Karpas-422 (cell line): ENCODE measurements at regions not wholly inside any gene's neighbourhood (a gene's known extent, or its start where the extent isn't known, plus 50 kb on each side); places are given as distances from the start of the nearest gene placed in this dataset.

Experiments used
- DNase-seq: peaks from one replicate; pipeline ENCODE4 v3.0.0-alpha.2; 2015
- H2AFZ ChIP-seq: fragments of 200-600 bp; sonication (generic); 2 replicates; pipeline ENCODE4 v1.6.1; 2014; ENCODE audit warnings: antibody characterized with exemption, low read length, mixed read lengths
- H3K27ac ChIP-seq: fragments of 200-600 bp; sonication (generic); 2 replicates; pipeline ENCODE4 v1.5.1; 2014; ENCODE audit warnings: mild to moderate bottlenecking, low read length, moderate library complexity
- H3K27me3 ChIP-seq: fragments of 200-600 bp; sonication (generic); 2 replicates; pipeline ENCODE4 v1.6.1; 2014; ENCODE audit warnings: low read length, mixed read lengths
- H3K36me3 ChIP-seq: fragments of 200-600 bp; sonication (generic); 2 replicates; pipeline ENCODE4 v1.6.1; 2014; ENCODE audit warnings: low read length, mixed read lengths; ENCODE audit not compliant: insufficient read depth
- H3K4me1 ChIP-seq: fragments of 200-600 bp; sonication (generic); 2 replicates; pipeline ENCODE4 v1.6.1; 2014; ENCODE audit warnings: mild to moderate bottlenecking, low read length, mixed read lengths
- H3K4me2 ChIP-seq: fragments of 200-600 bp; sonication (generic); 2 replicates; pipeline ENCODE4 v1.6.1; 2014; ENCODE audit warnings: low read length, low read depth, mild to moderate bottlenecking; ENCODE audit not compliant: poor library complexity, severe bottlenecking
- H3K4me3 ChIP-seq: fragments of 200-600 bp; sonication (generic); 2 replicates; pipeline ENCODE4 v1.5.1; 2014; ENCODE audit warnings: mild to moderate bottlenecking, antibody characterized with exemption, low read length, mixed read lengths
- H3K79me2 ChIP-seq: fragments of 200-600 bp; sonication (generic); 2 replicates; pipeline ENCODE4 v1.6.1; 2014; ENCODE audit warnings: mild to moderate bottlenecking, low read length, mixed read lengths
- H3K9ac ChIP-seq: fragments of 200-600 bp; sonication (generic); 2 replicates; pipeline ENCODE4 v1.6.0; 2014; ENCODE audit warnings: low read length
- H3K9me2 ChIP-seq: fragments of 200-600 bp; sonication (generic), shearing (Covaris generic); replicated peaks from 2 replicates; pipeline ENCODE4 v1.6.0; 2014; ENCODE audit warnings: mild to moderate bottlenecking, low read length, moderate library complexity; ENCODE audit not compliant: insufficient read depth
- H3K9me3 ChIP-seq: fragments of 300-700, 200-600 bp; sonication (generic); 2 replicates; pipeline ENCODE4 v1.6.1; 2014; ENCODE audit warnings: low read length, mixed read lengths
- H4K20me1 ChIP-seq: fragments of 200-600 bp; sonication (generic); 2 replicates; pipeline ENCODE4 v1.6.1; 2014; ENCODE audit warnings: mild to moderate bottlenecking, antibody characterized with exemption, low read length, low read depth; ENCODE audit not compliant: insufficient read depth

DNA sequence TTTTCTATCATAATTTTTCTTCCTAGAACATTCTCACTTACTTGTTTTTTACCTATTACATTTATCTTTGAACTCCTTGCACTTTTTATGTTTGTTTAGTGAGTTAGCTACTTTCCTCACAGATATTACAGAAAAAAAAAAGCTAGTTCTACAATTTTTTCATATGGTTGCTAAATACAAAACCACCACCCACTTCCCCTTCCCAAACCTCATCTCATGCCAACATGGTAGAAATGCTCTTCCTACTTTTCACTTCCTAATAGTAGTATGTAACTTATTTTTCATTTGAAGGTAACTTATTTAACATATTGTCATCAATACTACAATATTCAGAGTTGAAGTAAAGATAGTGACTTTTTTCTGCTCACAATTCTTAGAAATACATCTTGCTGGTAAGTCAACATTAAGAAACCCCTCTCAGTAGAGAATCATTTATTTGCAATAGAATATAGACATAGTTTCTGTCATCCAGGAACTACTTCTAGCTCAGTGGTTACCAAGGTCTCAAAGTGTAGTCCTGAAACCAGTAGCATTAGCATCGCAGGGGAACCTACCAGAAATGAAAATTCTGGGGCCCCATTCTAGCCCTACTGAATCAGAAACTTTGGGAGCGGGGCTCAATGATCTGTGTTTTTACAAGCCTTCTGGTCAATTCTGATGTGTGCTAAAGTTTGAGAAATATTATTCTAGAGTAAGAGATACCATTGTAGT lies 1124.6 kb downstream of the DTWD2 start:
- Histone ChIP-seq H3K9me2 (no peaks in the 10 kb centered on the region), H3K4me2 (no peak overlapping the region), H2AFZ (no peak overlapping the region), H3K9me3 (no peaks in the 10 kb centered on the region; the same call in 1 of the 2 replicates), H3K9ac (no peak overlapping the region), H3K27me3 (no peaks in the 10 kb centered on the region), H4K20me1 (no peaks in the 10 kb centered on the region), H3K79me2 (no peaks in the 10 kb centered on the region), H3K36me3 (no peaks in the 10 kb centered on the region), H3K27ac (no peak overlapping the region), H3K4me3 (no peak overlapping the region), H3K4me1 (no peaks in the 10 kb centered on the region)
- DNase-seq, result no peak

GRCh38 chr5:117860550-117860949 lies 1127.8 kb downstream of the DTWD2 start:
- H3K27ac ChIP-seq, result no peak overlapping the region
- H3K4me3 ChIP-seq, result no peak overlapping the region
- H3K4me2 ChIP-seq, result no peak overlapping the region
- H3K9me2 ChIP-seq, result no peaks in the 10 kb centered on the region
- no peak overlapping the region for H2AFZ ChIP-seq
- no peaks in the 10 kb centered on the region for H4K20me1 ChIP-seq
- no peak for DNase-seq
- H3K4me1 ChIP-seq, result no peaks in the 10 kb centered on the region
- no peak overlapping the region for H3K9ac ChIP-seq
- no peaks in the 10 kb centered on the region for H3K27me3 ChIP-seq
- H3K9me3 ChIP-seq, result no peaks in the 10 kb centered on the region; the same call in 1 of the 2 replicates
- H3K36me3 ChIP-seq, result no peaks in the 10 kb centered on the region
- H3K79me2 ChIP-seq, result no peaks in the 10 kb centered on the region

DNA sequence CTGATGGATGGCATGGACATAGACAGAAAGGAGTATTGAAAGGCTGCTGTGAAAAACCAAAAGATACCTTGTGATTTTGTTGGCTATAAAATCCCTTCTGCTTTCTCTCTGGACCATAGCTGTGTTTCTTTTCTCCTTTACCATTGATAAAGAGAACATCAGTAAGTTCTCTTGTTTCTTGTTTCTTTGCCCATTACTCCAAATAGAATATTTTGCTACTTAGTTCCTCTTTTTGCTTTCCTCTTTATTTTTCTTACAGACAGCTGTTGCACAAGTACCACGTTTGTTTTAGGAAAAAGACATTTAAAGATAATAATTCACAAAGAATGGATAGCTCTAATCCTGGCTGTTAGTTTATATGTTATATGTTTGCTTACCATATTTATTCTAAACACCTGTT lies 1129.2 kb downstream of the DTWD2 start:
- H2AFZ ChIP-seq, result no peak overlapping the region

GRCh38 chr5:117856713-117857112 lies 1131.6 kb downstream of the DTWD2 start:
- no peaks in the 10 kb centered on the region for H3K79me2 ChIP-seq
- no peak for DNase-seq
- no peak overlapping the region for H3K4me2 ChIP-seq
- no peaks in the 10 kb centered on the region for H3K4me1 ChIP-seq
- H2AFZ ChIP-seq, result no peak overlapping the region
- no peak overlapping the region for H3K9ac ChIP-seq
- H3K27ac ChIP-seq, result no peak overlapping the region
- H3K36me3 ChIP-seq, result no peaks in the 10 kb centered on the region
- no peaks in the 10 kb centered on the region for H3K27me3 ChIP-seq
- no peaks in the 10 kb centered on the region for H4K20me1 ChIP-seq
- no peaks in the 10 kb centered on the region; the same call in 1 of the 2 replicates for H3K9me3 ChIP-seq
- no peaks in the 10 kb centered on the region for H3K9me2 ChIP-seq
- H3K4me3 ChIP-seq, result no peak overlapping the region

More for the DNA sequence above, 1129.2 kb downstream of the DTWD2 start:
- no peaks in the 10 kb centered on the region; the same call in 1 of the 2 replicates for H3K9me3 ChIP-seq
- H3K4me2 ChIP-seq, result no peak overlapping the region
- no peaks in the 10 kb centered on the region for H4K20me1 ChIP-seq
- H3K9ac ChIP-seq, result no peak overlapping the region
- DNase-seq, result no peak
- H3K27me3 ChIP-seq, result no peaks in the 10 kb centered on the region
- H3K4me1 ChIP-seq, result no peaks in the 10 kb centered on the region
- H3K79me2 ChIP-seq, result no peaks in the 10 kb centered on the region
- H3K9me2 ChIP-seq, result no peaks in the 10 kb centered on the region
- no peak overlapping the region for H3K27ac ChIP-seq
- H3K36me3 ChIP-seq, result no peaks in the 10 kb centered on the region
- H3K4me3 ChIP-seq, result no peak overlapping the region

DNA sequence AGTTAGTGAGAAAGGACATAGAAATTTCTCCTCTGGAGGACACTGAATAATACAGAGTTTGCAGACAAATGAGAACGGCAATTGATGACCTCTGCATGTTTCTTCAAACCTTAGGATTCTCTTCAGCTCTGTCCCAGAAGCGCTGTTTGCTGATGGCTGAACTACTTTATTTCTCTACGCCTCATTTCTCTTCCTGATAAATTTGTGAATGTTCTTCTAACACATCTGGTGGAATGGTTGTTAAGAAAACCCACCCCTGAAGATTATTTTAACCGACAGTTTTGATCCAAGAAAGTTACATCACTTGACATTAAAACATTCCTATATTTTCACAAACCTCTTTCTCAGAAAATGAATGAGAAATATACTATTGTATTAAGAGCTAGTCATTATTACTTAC lies 1150.6 kb downstream of the DTWD2 start:
- H3K27ac ChIP-seq, result no peak overlapping the region
- no peaks in the 10 kb centered on the region for H3K4me1 ChIP-seq
- H3K4me2 ChIP-seq, result no peak overlapping the region
- no peaks in the 10 kb centered on the region for H3K9me2 ChIP-seq
- peaks cover 5% of the 10 kb centered on the region; the same call in 1 of the 2 replicates for H3K9me3 ChIP-seq
- no peaks in the 10 kb centered on the region for H3K79me2 ChIP-seq
- H3K36me3 ChIP-seq, result no peaks in the 10 kb centered on the region
- no peak overlapping the region for H2AFZ ChIP-seq
- H3K4me3 ChIP-seq, result no peak overlapping the region
- no peak for DNase-seq
- no peak overlapping the region for H3K9ac ChIP-seq
- no peaks in the 10 kb centered on the region for H4K20me1 ChIP-seq
- H3K27me3 ChIP-seq, result no peaks in the 10 kb centered on the region

- no peaks in the 10 kb centered on the region for H3K79me2 ChIP-seq
- no peaks in the 10 kb centered on the region for H3K4me1 ChIP-seq
- H4K20me1 ChIP-seq, result no peaks in the 10 kb centered on the region
- H3K9me3 ChIP-seq, result peaks cover 5% of the 10 kb centered on the region
- H3K4me3 ChIP-seq, result no peak overlapping the region
- H3K36me3 ChIP-seq, result no peaks in the 10 kb centered on the region
- DNase-seq, result no peak
- no peak overlapping the region for H2AFZ ChIP-seq
- H3K9me2 ChIP-seq, result no peaks in the 10 kb centered on the region
- H3K9ac ChIP-seq, result no peak overlapping the region
- no peak overlapping the region for H3K27ac ChIP-seq
- no peaks in the 10 kb centered on the region for H3K27me3 ChIP-seq
- no peak overlapping the region for H3K4me2 ChIP-seq
Observed at GRCh38 chr5:117833691-117834090, 1154.7 kb downstream of the DTWD2 start.

DNA sequence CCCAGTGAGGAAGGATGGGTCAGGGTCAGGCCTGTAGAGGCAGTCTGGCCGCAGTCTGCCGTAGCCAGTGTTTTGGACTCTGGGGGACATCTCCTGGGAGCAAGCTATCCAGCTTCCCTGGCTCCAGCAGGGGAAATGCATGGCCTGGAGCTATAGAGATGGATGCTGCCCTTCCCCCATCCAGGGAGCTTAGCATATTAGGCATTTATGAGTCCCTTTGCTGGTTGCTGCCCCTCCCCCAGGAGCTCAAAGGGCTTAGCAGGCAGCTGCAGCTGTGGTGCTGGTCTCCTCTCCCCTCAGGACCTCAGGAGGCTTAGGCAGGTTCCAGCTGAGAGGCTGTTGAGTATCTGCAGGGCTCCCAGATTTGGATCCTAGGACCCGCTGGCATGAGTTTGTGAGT lies 1158.7 kb downstream of the DTWD2 start:
- Histone ChIP-seq H2AFZ (no peak overlapping the region), H3K9ac (no peak overlapping the region), H3K9me2 (no peaks in the 10 kb centered on the region), H3K79me2 (no peaks in the 10 kb centered on the region), H3K27me3 (no peaks in the 10 kb centered on the region), H3K36me3 (no peaks in the 10 kb centered on the region), H3K9me3 (peaks cover 5% of the 10 kb centered on the region), H3K4me2 (no peak overlapping the region), H3K4me3 (no peak overlapping the region), H4K20me1 (no peaks in the 10 kb centered on the region), H3K4me1 (no peaks in the 10 kb centered on the region), H3K27ac (no peak overlapping the region)
- no peak for DNase-seq

GRCh38 chr5:117813850-117814249 lies 1174.5 kb downstream of the DTWD2 start:
- Histone ChIP-seq H3K9ac (no peak overlapping the region), H3K79me2 (no peaks in the 10 kb centered on the region), H3K4me2 (no peak overlapping the region), H3K9me2 (no peaks in the 10 kb centered on the region), H4K20me1 (no peaks in the 10 kb centered on the region), H3K9me3 (no peaks in the 10 kb centered on the region), H3K27me3 (no peaks in the 10 kb centered on the region), H2AFZ (no peak overlapping the region), H3K27ac (no peak overlapping the region), H3K4me3 (no peak overlapping the region), H3K36me3 (no peaks in the 10 kb centered on the region), H3K4me1 (no peaks in the 10 kb centered on the region)
- no peak for DNase-seq
